Neural crest cell (in vitro differentiated cells): ENCODE measurements at regions not wholly inside any gene's neighbourhood (a gene's known extent, or its start where the extent isn't known, plus 50 kb on each side); places are given as distances from the start of the nearest gene placed in this dataset.

Experiments
- DNase-seq: peaks from one replicate; pipeline ENCODE4 v3.0.0; 2021; ENCODE audit warnings: low read depth, mixed read lengths, low spot score
- H3K27ac Mint-ChIP-seq: one replicate; pipeline ENCODE4 v1.8.0; 2021; ENCODE audit warnings: mild to moderate bottlenecking, mixed read lengths; ENCODE audit not compliant: unreplicated experiment
- H3K27me3 Mint-ChIP-seq: 2 replicates; pipeline ENCODE4 v1.8.0; 2021; ENCODE audit warnings: low read depth, mild to moderate bottlenecking, mixed read lengths
- H3K36me3 Mint-ChIP-seq: 2 replicates; pipeline ENCODE4 v1.8.0; 2021; ENCODE audit warnings: low read depth, mild to moderate bottlenecking, mixed read lengths
- H3K4me1 Mint-ChIP-seq: 2 replicates; pipeline ENCODE4 v1.8.0; 2021; ENCODE audit warnings: mixed read lengths
- H3K4me3 Mint-ChIP-seq: one replicate; pipeline ENCODE4 v1.8.0; 2021; ENCODE audit warnings: mild to moderate bottlenecking, mixed read lengths
- H3K9me3 Mint-ChIP-seq: 2 replicates; pipeline ENCODE4 v1.8.0; 2021; ENCODE audit warnings: mixed read lengths
- TF ChIP-seq, protein P1 (sequence below): fragments of 200-600 bp; sonication (generic); conservative IDR thresholded peaks from 2 replicates; pipeline ENCODE4 v1.5.0; 2021; ENCODE audit warnings: antibody characterized with exemption, mild to moderate bottlenecking

DNA sequence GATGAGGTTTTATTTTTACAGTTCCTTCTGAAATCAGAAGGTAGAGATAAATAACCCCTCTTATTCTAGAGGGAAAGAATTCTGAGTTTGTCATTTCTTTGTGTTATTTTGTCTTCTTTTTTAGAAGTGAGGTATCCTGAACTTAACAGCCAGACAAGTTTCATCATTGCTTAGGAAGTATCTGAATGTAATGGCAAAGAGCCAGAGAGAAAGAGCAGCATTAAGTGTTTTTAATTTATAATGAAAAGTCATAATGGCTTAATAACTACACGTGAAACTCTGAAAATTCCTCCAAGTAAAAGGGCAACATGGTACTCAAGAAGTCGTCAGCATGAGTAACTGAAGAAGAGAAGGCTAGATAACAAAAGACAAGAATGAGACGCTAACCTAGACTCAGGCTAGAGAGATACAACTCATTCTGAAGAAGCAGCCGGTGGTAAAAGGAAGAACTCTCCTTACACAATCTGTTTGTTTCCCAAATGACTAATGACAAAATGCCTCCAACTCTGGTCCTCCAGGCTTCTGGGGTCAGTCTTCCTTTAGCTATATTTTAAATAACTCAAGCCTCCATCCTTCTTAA lies 116.2 kb upstream of the NECTIN3 start:
- Mint-ChIP-seq H3K9me3 (peaks cover 8% of the 10 kb centered on the region), H3K27ac (no peak overlapping the region), H3K4me3 (no peak overlapping the region), H3K27me3 (no peaks in the 10 kb centered on the region), H3K36me3 (peaks cover 2% of the 10 kb centered on the region), H3K4me1 (peaks cover 13% of the 10 kb centered on the region)
- TF ChIP-seq, protein P1, sequence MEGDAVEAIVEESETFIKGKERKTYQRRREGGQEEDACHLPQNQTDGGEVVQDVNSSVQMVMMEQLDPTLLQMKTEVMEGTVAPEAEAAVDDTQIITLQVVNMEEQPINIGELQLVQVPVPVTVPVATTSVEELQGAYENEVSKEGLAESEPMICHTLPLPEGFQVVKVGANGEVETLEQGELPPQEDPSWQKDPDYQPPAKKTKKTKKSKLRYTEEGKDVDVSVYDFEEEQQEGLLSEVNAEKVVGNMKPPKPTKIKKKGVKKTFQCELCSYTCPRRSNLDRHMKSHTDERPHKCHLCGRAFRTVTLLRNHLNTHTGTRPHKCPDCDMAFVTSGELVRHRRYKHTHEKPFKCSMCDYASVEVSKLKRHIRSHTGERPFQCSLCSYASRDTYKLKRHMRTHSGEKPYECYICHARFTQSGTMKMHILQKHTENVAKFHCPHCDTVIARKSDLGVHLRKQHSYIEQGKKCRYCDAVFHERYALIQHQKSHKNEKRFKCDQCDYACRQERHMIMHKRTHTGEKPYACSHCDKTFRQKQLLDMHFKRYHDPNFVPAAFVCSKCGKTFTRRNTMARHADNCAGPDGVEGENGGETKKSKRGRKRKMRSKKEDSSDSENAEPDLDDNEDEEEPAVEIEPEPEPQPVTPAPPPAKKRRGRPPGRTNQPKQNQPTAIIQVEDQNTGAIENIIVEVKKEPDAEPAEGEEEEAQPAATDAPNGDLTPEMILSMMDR = no peak
- no peak for DNase-seq

DNA sequence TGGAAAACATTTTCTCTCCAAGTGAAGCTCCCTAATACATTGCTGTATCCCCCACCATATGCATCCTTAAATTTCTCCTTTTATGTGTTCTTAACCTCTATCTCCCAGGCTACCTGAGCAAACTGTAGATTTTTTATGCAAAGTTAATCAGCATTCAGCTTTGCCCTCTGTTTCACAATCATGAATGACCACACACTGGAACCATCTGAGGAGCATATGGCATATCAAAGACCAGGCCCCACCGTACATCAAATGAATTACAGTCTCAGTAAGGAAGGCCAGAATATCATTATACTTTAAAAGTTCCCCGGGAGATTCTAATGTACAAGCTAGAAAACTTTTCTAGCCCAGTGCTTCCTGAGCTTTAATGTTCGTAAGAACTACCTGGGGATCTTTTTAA lies 115.5 kb upstream of the NECTIN3 start:
- TF ChIP-seq, protein P1 = no peak
- Mint-ChIP-seq H3K4me1 (peaks cover 13% of the 10 kb centered on the region), H3K27ac (no peak overlapping the region), H3K36me3 (peaks cover 2% of the 10 kb centered on the region), H3K9me3 (peaks cover 8% of the 10 kb centered on the region), H3K4me3 (no peak overlapping the region), H3K27me3 (no peaks in the 10 kb centered on the region)
- no peak for DNase-seq

DNA sequence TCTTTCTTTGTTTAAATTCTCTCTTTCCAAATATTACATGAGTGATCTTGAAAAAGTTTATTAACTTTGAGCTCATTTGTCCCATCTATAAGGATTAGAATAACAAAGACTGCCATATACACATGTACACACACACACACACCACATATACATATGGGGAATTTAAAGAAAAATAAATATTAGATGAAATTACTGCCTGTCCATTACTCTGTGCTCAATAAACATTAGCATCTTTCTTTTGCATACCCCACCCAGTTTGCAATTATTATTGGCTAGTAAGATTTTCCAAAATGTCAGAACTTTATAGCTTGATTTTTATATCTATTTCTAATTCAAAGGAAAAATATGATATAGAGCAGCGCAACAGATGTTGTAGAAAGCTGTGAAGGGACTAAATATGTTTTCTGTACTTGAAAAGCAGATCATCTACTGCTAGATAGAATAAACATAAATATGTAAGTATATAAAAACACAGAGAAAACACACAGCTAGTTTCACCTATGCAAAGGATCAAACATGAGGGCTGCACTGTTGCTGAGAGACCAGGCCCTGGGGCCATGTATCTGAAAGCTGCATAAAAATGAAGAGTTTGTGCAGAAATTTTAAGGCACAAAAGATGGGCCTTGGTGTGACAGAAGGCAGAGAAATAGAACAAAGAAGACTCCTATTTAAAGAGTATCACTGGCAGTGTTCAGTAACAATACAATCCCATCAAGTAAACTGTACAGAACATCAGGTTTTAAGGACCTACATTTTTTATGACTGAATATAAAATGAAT lies 114.2 kb upstream of the NECTIN3 start:
- peaks cover 8% of the 10 kb centered on the region for H3K9me3 Mint-ChIP-seq
- TF ChIP-seq, protein P1 = no peak
- H3K4me1 Mint-ChIP-seq = peaks cover 13% of the 10 kb centered on the region
- DNase-seq = no peak
- H3K4me3 Mint-ChIP-seq = no peak overlapping the region
- no peak overlapping the region for H3K27ac Mint-ChIP-seq
- no peaks in the 10 kb centered on the region for H3K27me3 Mint-ChIP-seq
- H3K36me3 Mint-ChIP-seq = peaks cover 2% of the 10 kb centered on the region

DNA sequence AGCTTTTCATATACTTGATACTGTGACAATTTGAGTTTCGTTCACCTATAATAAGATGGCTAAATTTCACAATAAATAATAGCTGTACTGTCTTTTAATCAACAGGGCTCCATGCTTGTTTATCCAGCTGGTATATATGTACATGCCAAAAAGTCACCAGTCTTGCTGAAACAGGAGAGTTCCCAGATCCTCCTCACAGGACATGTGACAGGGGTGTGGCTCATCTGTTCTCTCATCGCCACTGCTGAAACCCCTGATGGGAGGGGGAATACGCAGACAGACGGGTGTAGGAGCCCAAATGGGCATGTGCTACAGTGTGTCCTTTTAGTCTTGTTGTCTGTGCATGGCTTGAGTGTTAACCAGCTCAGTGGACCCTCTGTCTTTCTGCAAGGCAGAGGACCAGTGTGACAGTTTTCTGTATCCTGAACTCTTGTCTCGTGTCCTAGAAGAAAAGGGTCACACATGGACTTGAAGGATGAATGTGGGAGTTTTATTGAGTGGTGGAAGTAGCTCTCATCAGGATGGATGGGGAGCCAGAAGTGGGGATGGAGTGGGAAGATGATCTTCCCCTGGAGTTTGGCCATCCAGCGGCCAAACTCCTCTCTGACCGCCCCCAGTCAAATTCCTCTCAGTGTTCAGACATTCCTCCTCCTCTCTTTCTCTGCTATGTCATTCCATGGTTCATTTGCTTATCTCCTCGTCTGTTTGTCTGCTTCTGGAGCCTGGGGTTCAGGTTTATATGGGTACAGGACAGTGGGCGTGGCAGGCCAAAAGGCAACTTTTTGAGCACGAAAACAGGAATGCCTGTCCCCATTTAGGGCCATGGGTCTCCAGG lies 113.1 kb upstream of the NECTIN3 start:
- H3K36me3 Mint-ChIP-seq = peaks cover 3% of the 10 kb centered on the region
- peaks cover 13% of the 10 kb centered on the region for H3K4me1 Mint-ChIP-seq
- no peak overlapping the region for H3K4me3 Mint-ChIP-seq
- no peaks in the 10 kb centered on the region for H3K27me3 Mint-ChIP-seq
- DNase-seq = no peak
- no peak overlapping the region for H3K27ac Mint-ChIP-seq
- TF ChIP-seq, protein P1 = no peak
- H3K9me3 Mint-ChIP-seq = peaks cover 4% of the 10 kb centered on the region

DNA sequence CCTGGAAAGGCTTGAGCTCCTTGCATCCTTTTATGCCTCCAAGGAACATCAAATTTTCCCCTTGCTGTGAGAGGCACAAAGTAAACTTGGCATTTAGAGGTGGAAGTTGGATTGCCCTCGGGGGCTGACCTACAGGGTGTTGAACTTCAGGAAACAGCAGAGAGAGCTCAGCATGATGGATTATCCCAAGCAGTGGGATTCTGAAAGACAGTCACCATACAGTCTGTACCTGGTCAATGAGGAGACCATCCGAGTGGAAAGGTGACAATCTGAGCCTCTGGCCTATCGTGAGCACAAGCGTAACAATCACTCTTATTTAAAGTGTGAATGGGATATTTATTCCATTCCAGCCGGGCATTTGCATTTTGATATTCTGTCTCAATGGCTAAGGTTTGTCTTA lies 105.6 kb upstream of the NECTIN3 start:
- no peak overlapping the region for H3K4me3 Mint-ChIP-seq
- no peaks in the 10 kb centered on the region for H3K4me1 Mint-ChIP-seq
- peaks cover 15% of the 10 kb centered on the region for H3K36me3 Mint-ChIP-seq

More for the DNA sequence above, 105.6 kb upstream of the NECTIN3 start:
- no peaks in the 10 kb centered on the region for H3K27me3 Mint-ChIP-seq
- H3K27ac Mint-ChIP-seq = no peak overlapping the region
- TF ChIP-seq, protein P1 = no peak
- DNase-seq = no peak
- H3K9me3 Mint-ChIP-seq = peaks cover 23% of the 10 kb centered on the region
